OCI-LY1 (cell line): ENCODE measurements at regions not wholly inside any gene's neighbourhood (a gene's known extent, or its start where the extent isn't known, plus 50 kb on each side); places are given as distances from the start of the nearest gene placed in this dataset.

Experiments used
- H2AFZ ChIP-seq: fragments of 200-600 bp; sonication (generic), shearing (Covaris generic); 2 replicates; pipeline ENCODE4 v1.6.0; 2014; ENCODE audit warnings: antibody characterized with exemption, mild to moderate bottlenecking, low read length
- H3F3A ChIP-seq: fragments of 200-600 bp; sonication (generic), shearing (Covaris generic); 2 replicates; pipeline ENCODE4 v1.6.0; 2014; ENCODE audit warnings: mild to moderate bottlenecking, antibody characterized with exemption, low read length, moderate library complexity; ENCODE audit not compliant: insufficient read depth
- H3K27ac ChIP-seq: fragments of 200-600 bp; sonication (generic); 2 replicates; pipeline ENCODE4 v1.5.1; 2014; ENCODE audit warnings: low read length, mixed run types, mild to moderate bottlenecking, low read depth; ENCODE audit not compliant: poor library complexity, severe bottlenecking
- H3K27me3 ChIP-seq: fragments of 200-600 bp; sonication (generic); 2 replicates; pipeline ENCODE4 v1.6.0; 2014; ENCODE audit warnings: antibody characterized with exemption, mild to moderate bottlenecking, low read length, moderate library complexity; ENCODE audit not compliant: insufficient read depth
- H3K36me3 ChIP-seq: fragments of 200-600 bp; sonication (generic); 2 replicates; pipeline ENCODE4 v1.6.1; 2014; ENCODE audit warnings: mild to moderate bottlenecking, antibody characterized with exemption, low read length, moderate library complexity, mixed read lengths; ENCODE audit not compliant: insufficient read depth
- H3K4me1 ChIP-seq: fragments of 200-600 bp; sonication (generic); 2 replicates; pipeline ENCODE4 v1.5.1; 2014; ENCODE audit warnings: mild to moderate bottlenecking, low read length, moderate library complexity; ENCODE audit not compliant: insufficient read depth, severe bottlenecking
- H3K4me2 ChIP-seq: fragments of 200-600 bp; sonication (generic), shearing (Covaris generic); 2 replicates; pipeline ENCODE4 v1.6.1; 2014; ENCODE audit warnings: low read length
- H3K4me3 ChIP-seq: fragments of 200-600 bp; sonication (generic); 2 replicates; pipeline ENCODE4 v1.5.1; 2014; ENCODE audit warnings: low read length, low read depth, mild to moderate bottlenecking, mixed read lengths; ENCODE audit not compliant: poor library complexity, severe bottlenecking
- H3K79me2 ChIP-seq: fragments of 200-600 bp; shearing (Covaris generic); 2 replicates; pipeline ENCODE4 v1.6.1; 2016; ENCODE audit warnings: mixed run types, low read length, mixed read lengths; ENCODE audit not compliant: insufficient read depth
- H3K9ac ChIP-seq: fragments of 200-600 bp; sonication (generic), shearing (Covaris generic); 2 replicates; pipeline ENCODE4 v1.6.1; 2014; ENCODE audit warnings: mild to moderate bottlenecking, low read length, mixed read lengths
- H3K9me2 ChIP-seq: fragments of 200-600 bp; sonication (generic), shearing (Covaris generic); 2 replicates; pipeline ENCODE4 v1.6.1; 2014; ENCODE audit warnings: low read depth, mild to moderate bottlenecking, low read length, mixed read lengths
- H3K9me3 ChIP-seq: fragments of 200-600 bp; shearing (Covaris generic); 2 replicates; pipeline ENCODE4 v1.6.1; 2014; ENCODE audit warnings: low read length, mixed read lengths
- H4K20me1 ChIP-seq: fragments of 200-600 bp; sonication (generic), shearing (Covaris generic); 2 replicates; pipeline ENCODE4 v1.6.0; 2016; ENCODE audit warnings: mild to moderate bottlenecking, low read length; ENCODE audit not compliant: insufficient read depth
- EZH2 ChIP-seq: fragments of 200-600 bp; sonication (generic), shearing (Covaris generic); IDR thresholded peaks from 2 replicates; pipeline ENCODE4 v1.8.0; 2017; ENCODE audit warnings: borderline replicate concordance, mixed run types, mild to moderate bottlenecking, antibody characterized with exemption, low read length, moderate library complexity, mixed read lengths
- TF ChIP-seq, protein P1 (sequence below): fragments of 200-600 bp; sonication (generic), shearing (Covaris generic); IDR thresholded peaks from 2 replicates; pipeline ENCODE4 v1.5.1; 2017; ENCODE audit warnings: mild to moderate bottlenecking, antibody characterized with exemption, low read length, moderate library complexity, mixed read lengths

DNA sequence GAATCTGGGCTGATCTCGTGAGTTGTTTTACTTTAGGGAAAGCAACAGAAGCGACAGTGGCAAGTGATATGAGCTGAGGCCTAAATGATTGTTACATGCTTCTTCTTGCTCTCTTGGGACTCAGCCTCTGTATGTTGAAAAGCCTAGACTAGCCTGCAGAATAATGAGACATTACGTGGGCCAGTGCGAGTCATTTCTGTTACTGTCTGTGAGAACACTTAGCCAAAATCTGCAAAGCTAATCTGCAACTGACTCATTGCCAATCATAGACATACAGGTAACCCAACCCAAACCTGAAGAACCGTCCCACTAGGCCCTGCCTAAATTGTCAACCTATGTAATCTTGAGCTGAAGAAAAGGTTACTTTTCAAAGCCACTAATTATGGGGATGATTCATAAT is 77.4 kb upstream of the F13A1 start:
- H3K27me3 ChIP-seq = no peaks in the 10 kb centered on the region
- H3K9me3 ChIP-seq = no peaks in the 10 kb centered on the region
- TF ChIP-seq, protein P1, sequence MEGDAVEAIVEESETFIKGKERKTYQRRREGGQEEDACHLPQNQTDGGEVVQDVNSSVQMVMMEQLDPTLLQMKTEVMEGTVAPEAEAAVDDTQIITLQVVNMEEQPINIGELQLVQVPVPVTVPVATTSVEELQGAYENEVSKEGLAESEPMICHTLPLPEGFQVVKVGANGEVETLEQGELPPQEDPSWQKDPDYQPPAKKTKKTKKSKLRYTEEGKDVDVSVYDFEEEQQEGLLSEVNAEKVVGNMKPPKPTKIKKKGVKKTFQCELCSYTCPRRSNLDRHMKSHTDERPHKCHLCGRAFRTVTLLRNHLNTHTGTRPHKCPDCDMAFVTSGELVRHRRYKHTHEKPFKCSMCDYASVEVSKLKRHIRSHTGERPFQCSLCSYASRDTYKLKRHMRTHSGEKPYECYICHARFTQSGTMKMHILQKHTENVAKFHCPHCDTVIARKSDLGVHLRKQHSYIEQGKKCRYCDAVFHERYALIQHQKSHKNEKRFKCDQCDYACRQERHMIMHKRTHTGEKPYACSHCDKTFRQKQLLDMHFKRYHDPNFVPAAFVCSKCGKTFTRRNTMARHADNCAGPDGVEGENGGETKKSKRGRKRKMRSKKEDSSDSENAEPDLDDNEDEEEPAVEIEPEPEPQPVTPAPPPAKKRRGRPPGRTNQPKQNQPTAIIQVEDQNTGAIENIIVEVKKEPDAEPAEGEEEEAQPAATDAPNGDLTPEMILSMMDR = no peak
- TF ChIP-seq EZH2 = no peak
- no peaks in the 10 kb centered on the region for H3F3A ChIP-seq
- no peaks in the 10 kb centered on the region for H3K9me2 ChIP-seq
- H4K20me1 ChIP-seq = no peaks in the 10 kb centered on the region
- no peaks in the 10 kb centered on the region for H3K79me2 ChIP-seq
- no peak overlapping the region for H3K9ac ChIP-seq
- peaks cover 54% of the 10 kb centered on the region for H3K4me1 ChIP-seq
- H3K4me3 ChIP-seq = no peak overlapping the region
- no peak overlapping the region for H3K4me2 ChIP-seq
- no peak overlapping the region for H2AFZ ChIP-seq
- peak overlapping the region; percentile 43 for H3K27ac ChIP-seq
- H3K36me3 ChIP-seq = no peaks in the 10 kb centered on the region

DNA sequence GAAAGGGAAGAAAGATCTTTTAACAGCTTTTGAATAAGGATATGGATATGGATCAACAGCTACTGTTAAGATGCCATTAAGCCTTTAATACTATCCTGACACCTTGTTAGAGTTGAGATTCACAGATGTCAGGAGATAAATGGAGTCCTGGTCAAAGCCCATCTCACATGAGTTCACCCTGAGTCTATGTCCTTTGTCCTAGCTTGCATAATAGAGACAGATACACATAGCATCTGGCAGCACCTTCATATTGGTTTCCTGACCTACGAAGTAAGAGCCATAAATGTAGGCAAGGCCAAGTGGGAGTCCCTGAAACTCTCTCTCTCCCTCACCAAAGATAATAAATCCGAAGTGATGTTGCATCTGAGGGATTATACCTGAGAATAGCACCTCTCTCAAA is 79.1 kb upstream of the F13A1 start:
- Histone ChIP-seq H4K20me1 (no peaks in the 10 kb centered on the region), H3K9ac (no peak overlapping the region), H3K4me1 (peaks cover 44% of the 10 kb centered on the region), H3K9me3 (no peaks in the 10 kb centered on the region), H3K79me2 (no peaks in the 10 kb centered on the region), H3K27me3 (no peaks in the 10 kb centered on the region), H2AFZ (no peak overlapping the region), H3K9me2 (no peaks in the 10 kb centered on the region), H3K27ac (no peak overlapping the region), H3F3A (peaks cover 3% of the 10 kb centered on the region; the same call in 1 of the 2 replicates), H3K4me3 (no peak overlapping the region), H3K4me2 (no peak overlapping the region), H3K36me3 (no peaks in the 10 kb centered on the region)
- TF ChIP-seq, protein P1 = no peak
- no peak for TF ChIP-seq EZH2

DNA sequence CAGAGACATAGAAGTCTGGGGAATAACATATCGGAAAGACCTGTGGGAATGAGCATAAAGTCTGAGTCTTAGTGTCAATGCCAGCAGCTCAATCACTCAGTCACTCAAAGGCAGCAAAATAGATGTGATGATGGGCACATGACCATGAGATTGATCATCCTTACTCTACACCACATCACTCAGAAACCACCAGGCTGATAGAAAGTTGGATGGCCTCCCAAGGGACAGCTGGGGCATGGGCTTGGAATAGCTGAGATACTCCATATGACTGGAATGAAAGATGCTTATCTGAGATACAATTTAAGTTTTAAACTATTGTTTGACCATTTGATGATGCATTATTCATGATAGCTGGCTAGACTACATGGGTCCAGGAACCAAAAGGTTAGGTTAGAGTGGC is 80.9 kb upstream of the F13A1 start:
- no peaks in the 10 kb centered on the region for H3K9me2 ChIP-seq
- no peaks in the 10 kb centered on the region for H3K9me3 ChIP-seq
- no peaks in the 10 kb centered on the region for H3K36me3 ChIP-seq
- no peak overlapping the region for H3K9ac ChIP-seq
- no peaks in the 10 kb centered on the region for H4K20me1 ChIP-seq
- H2AFZ ChIP-seq = no peak overlapping the region
- H3K4me3 ChIP-seq = no peak overlapping the region
- H3K27ac ChIP-seq = no peak overlapping the region
- peaks cover 43% of the 10 kb centered on the region for H3K4me1 ChIP-seq
- no peaks in the 10 kb centered on the region for H3K79me2 ChIP-seq
- H3K27me3 ChIP-seq = no peaks in the 10 kb centered on the region
- TF ChIP-seq, protein P1 = no peak
- no peak for TF ChIP-seq EZH2
- no peak overlapping the region for H3K4me2 ChIP-seq
- peaks cover 3% of the 10 kb centered on the region; the same call in 1 of the 2 replicates for H3F3A ChIP-seq
